ENCODE measurements at regions not wholly inside any gene's neighbourhood (a gene's known extent, or its start where the extent isn't known, plus 50 kb on each side); places are given as distances from the start of the nearest gene placed in this dataset.

DNA sequence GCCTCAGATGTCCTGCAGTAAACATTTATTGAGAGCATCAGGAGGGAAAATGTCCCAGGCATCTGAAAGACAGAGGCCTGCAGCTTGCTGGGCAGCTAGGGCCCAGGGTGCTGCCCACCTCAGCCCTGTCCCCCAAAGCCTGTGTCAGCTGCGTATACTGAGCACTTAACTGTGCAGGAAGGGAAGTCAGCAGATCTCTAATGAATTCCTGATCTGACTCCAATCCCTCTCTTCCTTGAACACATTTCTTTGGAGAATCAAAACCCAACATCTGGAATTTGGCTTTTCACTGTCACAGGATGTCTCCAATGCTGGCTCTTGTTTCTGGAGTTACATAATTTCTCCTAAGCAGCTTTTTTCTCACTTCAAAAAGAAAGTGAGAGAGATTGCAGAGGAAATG lies 364.7 kb upstream of the NFE2L3 start:
- TF ChIP-seq, protein P1, sequence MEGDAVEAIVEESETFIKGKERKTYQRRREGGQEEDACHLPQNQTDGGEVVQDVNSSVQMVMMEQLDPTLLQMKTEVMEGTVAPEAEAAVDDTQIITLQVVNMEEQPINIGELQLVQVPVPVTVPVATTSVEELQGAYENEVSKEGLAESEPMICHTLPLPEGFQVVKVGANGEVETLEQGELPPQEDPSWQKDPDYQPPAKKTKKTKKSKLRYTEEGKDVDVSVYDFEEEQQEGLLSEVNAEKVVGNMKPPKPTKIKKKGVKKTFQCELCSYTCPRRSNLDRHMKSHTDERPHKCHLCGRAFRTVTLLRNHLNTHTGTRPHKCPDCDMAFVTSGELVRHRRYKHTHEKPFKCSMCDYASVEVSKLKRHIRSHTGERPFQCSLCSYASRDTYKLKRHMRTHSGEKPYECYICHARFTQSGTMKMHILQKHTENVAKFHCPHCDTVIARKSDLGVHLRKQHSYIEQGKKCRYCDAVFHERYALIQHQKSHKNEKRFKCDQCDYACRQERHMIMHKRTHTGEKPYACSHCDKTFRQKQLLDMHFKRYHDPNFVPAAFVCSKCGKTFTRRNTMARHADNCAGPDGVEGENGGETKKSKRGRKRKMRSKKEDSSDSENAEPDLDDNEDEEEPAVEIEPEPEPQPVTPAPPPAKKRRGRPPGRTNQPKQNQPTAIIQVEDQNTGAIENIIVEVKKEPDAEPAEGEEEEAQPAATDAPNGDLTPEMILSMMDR (IDR thresholded peaks at IDR 0.05), result no peak
- TF ChIP-seq POLR2A (IDR thresholded peaks at IDR 0.05), result no peak
